ENCODE measurements at regions not wholly inside any gene's neighbourhood (a gene's known extent, or its start where the extent isn't known, plus 50 kb on each side); places are given as distances from the start of the nearest gene placed in this dataset.

DNA sequence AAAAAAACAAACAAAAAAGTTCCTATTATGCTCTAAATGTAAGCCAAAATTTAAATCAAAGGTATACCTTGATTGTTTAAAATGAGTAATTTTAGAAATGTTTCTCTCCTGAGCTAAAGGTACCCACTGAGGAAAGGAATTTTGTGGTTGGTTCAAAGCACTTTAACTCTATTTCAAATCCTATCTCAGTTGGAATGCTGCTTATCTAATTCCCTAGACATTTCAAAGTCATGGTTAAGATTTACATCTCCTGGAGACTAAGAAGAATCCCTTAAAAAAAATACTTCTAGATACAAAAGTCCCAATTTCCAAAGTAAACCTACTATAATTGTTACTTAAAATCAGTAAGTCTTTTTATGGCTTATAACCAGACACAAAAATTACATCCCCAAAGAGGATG is 830.7 kb downstream of the GRID1 start:
- Histone ChIP-seq H3K36me3 (ENCODE audit: control insufficient read depth in 2 of 3, insufficient read depth in 3 of 3, low read length in 3 of 3) (no peaks in the 10 kb centered on the region), H3K27ac (ENCODE audit: low read depth in 2 of 2, low read length in 2 of 2) (no peak overlapping the region), H3K9ac (ENCODE audit: low read length in 3 of 3) (no peak overlapping the region), H3K4me1 (ENCODE audit: control insufficient read depth in 2 of 3, insufficient read depth in 2 of 3, low read depth in 1 of 3, low read length in 3 of 3) (no peaks in the 10 kb centered on the region), H3K4me3 (ENCODE audit: low read length in 3 of 3) (no peak overlapping the region), H3K27me3 (ENCODE audit: control insufficient read depth, insufficient read depth, low read length) (no peaks in the 10 kb centered on the region), H3K9me3 (ENCODE audit: control insufficient read depth in 2 of 3, insufficient read depth in 1 of 3, low read length in 3 of 3) (no peaks in the 10 kb centered on the region)
- DNase-seq = no peak
- no peak for FAIRE-seq
- intact Hi-C loops (cut with DNase I) = no loop called here
- TF ChIP-seq, protein P1, sequence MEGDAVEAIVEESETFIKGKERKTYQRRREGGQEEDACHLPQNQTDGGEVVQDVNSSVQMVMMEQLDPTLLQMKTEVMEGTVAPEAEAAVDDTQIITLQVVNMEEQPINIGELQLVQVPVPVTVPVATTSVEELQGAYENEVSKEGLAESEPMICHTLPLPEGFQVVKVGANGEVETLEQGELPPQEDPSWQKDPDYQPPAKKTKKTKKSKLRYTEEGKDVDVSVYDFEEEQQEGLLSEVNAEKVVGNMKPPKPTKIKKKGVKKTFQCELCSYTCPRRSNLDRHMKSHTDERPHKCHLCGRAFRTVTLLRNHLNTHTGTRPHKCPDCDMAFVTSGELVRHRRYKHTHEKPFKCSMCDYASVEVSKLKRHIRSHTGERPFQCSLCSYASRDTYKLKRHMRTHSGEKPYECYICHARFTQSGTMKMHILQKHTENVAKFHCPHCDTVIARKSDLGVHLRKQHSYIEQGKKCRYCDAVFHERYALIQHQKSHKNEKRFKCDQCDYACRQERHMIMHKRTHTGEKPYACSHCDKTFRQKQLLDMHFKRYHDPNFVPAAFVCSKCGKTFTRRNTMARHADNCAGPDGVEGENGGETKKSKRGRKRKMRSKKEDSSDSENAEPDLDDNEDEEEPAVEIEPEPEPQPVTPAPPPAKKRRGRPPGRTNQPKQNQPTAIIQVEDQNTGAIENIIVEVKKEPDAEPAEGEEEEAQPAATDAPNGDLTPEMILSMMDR (IDR thresholded peaks at IDR 0.05; ENCODE audit: borderline replicate concordance, extremely low read depth, insufficient read depth) = no peak

DNA sequence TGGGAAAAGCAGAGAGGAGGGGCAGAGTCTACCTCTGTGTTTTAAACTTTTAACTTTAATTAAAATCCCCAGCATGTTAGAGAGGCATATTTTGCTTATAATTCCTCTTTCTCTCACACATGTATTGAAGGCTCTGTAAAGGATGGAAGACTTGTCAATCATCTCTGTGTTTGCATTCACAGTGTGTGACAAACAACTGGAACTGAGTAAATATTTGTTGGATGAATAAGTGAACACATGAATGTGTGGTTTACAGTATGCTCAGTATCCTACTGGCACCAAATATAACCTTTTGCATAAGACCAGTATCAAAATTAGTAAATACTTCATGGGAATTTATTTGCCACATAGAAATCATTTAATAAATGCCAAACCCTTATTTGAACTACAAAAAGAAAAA is 829.0 kb downstream of the GRID1 start:
- no peaks in the 10 kb centered on the region for H3K9me3 ChIP-seq (ENCODE audit: control insufficient read depth in 2 of 3, insufficient read depth in 1 of 3, low read length in 3 of 3)
- H3K36me3 ChIP-seq (ENCODE audit: control insufficient read depth in 2 of 3, insufficient read depth in 3 of 3, low read length in 3 of 3) = no peaks in the 10 kb centered on the region
- no peaks in the 10 kb centered on the region for H3K27me3 ChIP-seq (ENCODE audit: control insufficient read depth, insufficient read depth, low read length)
- no peak overlapping the region for H3K27ac ChIP-seq (ENCODE audit: low read depth in 2 of 2, low read length in 2 of 2)
- no peak overlapping the region for H3K9ac ChIP-seq (ENCODE audit: low read length in 3 of 3)
- intact Hi-C loops (cut with DNase I) = no loop called here
- DNase-seq (no peak), FAIRE-seq (no peak)
- no peak overlapping the region for H3K4me3 ChIP-seq (ENCODE audit: low read length in 3 of 3)
- H3K4me1 ChIP-seq (ENCODE audit: control insufficient read depth in 2 of 3, insufficient read depth in 2 of 3, low read depth in 1 of 3, low read length in 3 of 3) = no peaks in the 10 kb centered on the region
- TF ChIP-seq, protein P1 (IDR thresholded peaks at IDR 0.05; ENCODE audit: borderline replicate concordance, extremely low read depth, insufficient read depth) = no peak

GRCh38 chr10:85538601-85539000 is 828.0 kb downstream of the GRID1 start:
- H3K27ac ChIP-seq (ENCODE audit: low read depth in 2 of 2, low read length in 2 of 2) = no peak overlapping the region
- no peak overlapping the region for H3K4me3 ChIP-seq (ENCODE audit: low read length in 3 of 3)
- H3K9me3 ChIP-seq (ENCODE audit: control insufficient read depth in 2 of 3, insufficient read depth in 1 of 3, low read length in 3 of 3) = no peaks in the 10 kb centered on the region
- FAIRE-seq (no peak), DNase-seq (no peak)
- H3K4me1 ChIP-seq (ENCODE audit: control insufficient read depth in 2 of 3, insufficient read depth in 2 of 3, low read depth in 1 of 3, low read length in 3 of 3) = no peaks in the 10 kb centered on the region
- H3K27me3 ChIP-seq (ENCODE audit: control insufficient read depth, insufficient read depth, low read length) = no peaks in the 10 kb centered on the region
- TF ChIP-seq, protein P1 (IDR thresholded peaks at IDR 0.05; ENCODE audit: borderline replicate concordance, extremely low read depth, insufficient read depth) = no peak
- H3K36me3 ChIP-seq (ENCODE audit: control insufficient read depth in 2 of 3, insufficient read depth in 3 of 3, low read length in 3 of 3) = no peaks in the 10 kb centered on the region
- intact Hi-C loops (cut with DNase I) = no loop called here
- H3K9ac ChIP-seq (ENCODE audit: low read length in 3 of 3) = no peak overlapping the region

- H3K27ac ChIP-seq (ENCODE audit: low read depth in 2 of 2, low read length in 2 of 2) = no peak overlapping the region
- no peaks in the 10 kb centered on the region for H3K4me1 ChIP-seq (ENCODE audit: control insufficient read depth in 2 of 3, insufficient read depth in 2 of 3, low read depth in 1 of 3, low read length in 3 of 3)
- H3K9me3 ChIP-seq (ENCODE audit: control insufficient read depth in 2 of 3, insufficient read depth in 1 of 3, low read length in 3 of 3) = no peaks in the 10 kb centered on the region
- no peaks in the 10 kb centered on the region for H3K27me3 ChIP-seq (ENCODE audit: control insufficient read depth, insufficient read depth, low read length)
- no peaks in the 10 kb centered on the region for H3K36me3 ChIP-seq (ENCODE audit: control insufficient read depth in 2 of 3, insufficient read depth in 3 of 3, low read length in 3 of 3)
- no peak overlapping the region for H3K9ac ChIP-seq (ENCODE audit: low read length in 3 of 3)
- intact Hi-C loops (cut with DNase I) = no loop called here
- peak in 3 of 5 donors; percentile 29 to 51 (median 39) for DNase-seq
- H3K4me3 ChIP-seq (ENCODE audit: low read length in 3 of 3) = no peak overlapping the region
- TF ChIP-seq, protein P1 (IDR thresholded peaks at IDR 0.05; ENCODE audit: borderline replicate concordance, extremely low read depth, insufficient read depth) = no peak
- FAIRE-seq = no peak
Measured at GRCh38 chr10:85542152-85542551, 824.4 kb downstream of the GRID1 start.

Measured in kidney (tissue), 13 donors.